Neutrophil (primary cell): ENCODE measurements at regions not wholly inside any gene's neighbourhood (a gene's known extent, or its start where the extent isn't known, plus 50 kb on each side); places are given as distances from the start of the nearest gene placed in this dataset.

ENCODE experiments used
- H3K27ac ChIP-seq: fragments of 200-600 bp; sonication (generic); 2 replicates; pipeline ENCODE4 v1.5.1; 2016; ENCODE audit warnings: mild to moderate bottlenecking, moderate library complexity
- H3K27me3 ChIP-seq: fragments of 200-600 bp; sonication (generic); 2 replicates; pipeline ENCODE4 v1.6.0; 2016; ENCODE audit warnings: mild to moderate bottlenecking
- H3K36me3 ChIP-seq: fragments of 200-600 bp; sonication (generic); 2 replicates; pipeline ENCODE4 v1.5.1; 2017
- H3K4me1 ChIP-seq, 2 experiments: fragments of 200-600 bp in 1 of 2; sonication (generic) in 1 of 2; 1 replicate in 1 of 2; 2 replicates in 1 of 2; pipeline versions ENCODE4 v1.5.1 to v1.6.1; 2013 to 2016; ENCODE audit warnings: low read depth in 1 of 2, low read length in 1 of 2, mild to moderate bottlenecking in 1 of 2, moderate library complexity in 1 of 2; ENCODE audit not compliant: control insufficient read depth in 1 of 2, insufficient read depth in 1 of 2
- H3K4me3 ChIP-seq, 2 experiments: fragments of 200-600 bp in 1 of 2; sonication (generic) in 1 of 2; 1 replicate in 1 of 2; 2 replicates in 1 of 2; pipeline ENCODE4 v1.5.1; 2013 to 2016; ENCODE audit warnings: low read depth in 1 of 2, low read length in 1 of 2, mild to moderate bottlenecking in 1 of 2, moderate library complexity in 1 of 2
- H3K9me3 ChIP-seq: fragments of 200-600 bp; sonication (generic); 2 replicates; pipeline ENCODE4 v1.5.1; 2016
- CTCF ChIP-seq: fragments of 200-600 bp; sonication (generic); IDR thresholded peaks from 2 replicates; pipeline ENCODE4 v1.5.1; 2016; ENCODE audit warnings: antibody characterized with exemption

- TF ChIP-seq CTCF = no peak
- Histone ChIP-seq H3K4me3 (no peak overlapping the region), H3K36me3 (no peaks in the 10 kb centered on the region), H3K9me3 (no peaks in the 10 kb centered on the region), H3K27ac (no peak overlapping the region), H3K27me3 (no peaks in the 10 kb centered on the region), H3K4me1 (no peaks in the 10 kb centered on the region)
Observed at GRCh38 chr5:124236361-124237205, 509.9 kb downstream of the ZNF608 start.

- Histone ChIP-seq H3K27me3 (no peaks in the 10 kb centered on the region), H3K4me1 (no peaks in the 10 kb centered on the region), H3K4me3 (no peak overlapping the region), H3K9me3 (no peaks in the 10 kb centered on the region), H3K36me3 (no peaks in the 10 kb centered on the region), H3K27ac (no peak overlapping the region)
- TF ChIP-seq CTCF = no peak
Observed at GRCh38 chr5:124235576-124235975, 510.9 kb downstream of the ZNF608 start.

- no peak overlapping the region for H3K27ac ChIP-seq
- no peaks in the 10 kb centered on the region for H3K36me3 ChIP-seq
- no peak for TF ChIP-seq CTCF
- H3K4me3 ChIP-seq = no peak overlapping the region
- H3K4me1 ChIP-seq = no peaks in the 10 kb centered on the region
- H3K9me3 ChIP-seq = no peaks in the 10 kb centered on the region
- H3K27me3 ChIP-seq = no peaks in the 10 kb centered on the region
Observed at GRCh38 chr5:124234770-124235562, 511.5 kb downstream of the ZNF608 start.

GRCh38 chr5:124234022-124234769 lies 512.2 kb downstream of the ZNF608 start:
- H3K27me3 ChIP-seq = no peaks in the 10 kb centered on the region
- no peak overlapping the region for H3K4me3 ChIP-seq
- H3K27ac ChIP-seq = no peak overlapping the region
- no peak for TF ChIP-seq CTCF
- no peaks in the 10 kb centered on the region for H3K4me1 ChIP-seq
- H3K9me3 ChIP-seq = no peaks in the 10 kb centered on the region
- H3K36me3 ChIP-seq = no peaks in the 10 kb centered on the region

- Histone ChIP-seq H3K27ac (no peak overlapping the region), H3K36me3 (no peaks in the 10 kb centered on the region), H3K27me3 (no peaks in the 10 kb centered on the region), H3K4me1 (no peaks in the 10 kb centered on the region), H3K4me3 (no peak overlapping the region), H3K9me3 (no peaks in the 10 kb centered on the region)
- TF ChIP-seq CTCF = no peak
Observed at GRCh38 chr5:124232515-124232914, 513.9 kb downstream of the ZNF608 start.
